ENCODE measurements at regions not wholly inside any gene's neighbourhood (a gene's known extent, or its start where the extent isn't known, plus 50 kb on each side); places are given as distances from the start of the nearest gene placed in this dataset.

- Histone ChIP-seq H3K9me3 (ENCODE audit: control insufficient read depth, insufficient read depth, low read length) (no peaks in the 10 kb centered on the region), H3K4me3 (ENCODE audit: low read depth, low read length) (no peak overlapping the region), H3K36me3 (ENCODE audit: control insufficient read depth, insufficient read depth, low read length) (no peaks in the 10 kb centered on the region), H3K9ac (ENCODE audit: low read depth, low read length) (no peak overlapping the region), H3K4me1 (ENCODE audit: control insufficient read depth, insufficient read depth, low read length) (no peaks in the 10 kb centered on the region), H3K27me3 (ENCODE audit: control insufficient read depth, insufficient read depth, low read length) (peaks cover 20% of the 10 kb centered on the region)
Observed at GRCh38 chr15:31977812-31978661, 52.3 kb upstream of the CHRNA7 start.

Measured in iPS-15b (cell line).